ENCODE measurements at regions not wholly inside any gene's neighbourhood (a gene's known extent, or its start where the extent isn't known, plus 50 kb on each side); places are given as distances from the start of the nearest gene placed in this dataset.
"Not testable (repeated sequence)": the region's sequence is repeated elsewhere in the genome, so short reads cannot be mapped to it uniquely, and the experiment has no call there.

- no peak for DNase-seq (ENCODE audit: low read depth in 3 of 3)
Measured at GRCh38 chr13:104968876-104969275, 1566.6 kb downstream of the EFNB2 start.

GRCh38 chr13:104967836-104968630, 1567.4 kb downstream of the EFNB2 start:
- DNase-seq (ENCODE audit: low read depth in 3 of 3): no peak

- no peak for DNase-seq (ENCODE audit: low read depth in 3 of 3)
Measured at GRCh38 chr13:104967376-104967775, 1568.1 kb downstream of the EFNB2 start.

GRCh38 chr13:104962411-104962810, 1573.1 kb downstream of the EFNB2 start:
- no peak for DNase-seq (ENCODE audit: low read depth in 3 of 3)

- DNase-seq (ENCODE audit: low read depth in 3 of 3): no peak
Measured at GRCh38 chr13:104961246-104961645, 1574.2 kb downstream of the EFNB2 start.

- no peak for DNase-seq (ENCODE audit: low read depth in 3 of 3)
Measured at GRCh38 chr13:104954210-104954609, 1581.3 kb downstream of the EFNB2 start.

- DNase-seq (ENCODE audit: low read depth in 3 of 3): no peak
Measured at GRCh38 chr13:104953588-104953987, 1581.9 kb downstream of the EFNB2 start.

- DNase-seq (ENCODE audit: low read depth in 3 of 3): no peak
Measured at GRCh38 chr13:104949840-104950740, 1585.4 kb downstream of the EFNB2 start.

- DNase-seq (ENCODE audit: low read depth in 3 of 3): no peak
Measured at GRCh38 chr13:104944176-104944575, 1591.3 kb downstream of the EFNB2 start.

GRCh38 chr13:104943331-104943730, 1592.1 kb downstream of the EFNB2 start:
- no peak for DNase-seq (ENCODE audit: low read depth in 3 of 3)

GRCh38 chr13:104937881-104938280, 1597.6 kb downstream of the EFNB2 start:
- DNase-seq (ENCODE audit: low read depth in 3 of 3): no peak

- no peak for DNase-seq (ENCODE audit: low read depth in 3 of 3)
Measured at GRCh38 chr13:104936304-104936703, 1599.2 kb downstream of the EFNB2 start.

- DNase-seq (ENCODE audit: low read depth in 3 of 3): not testable (repeated sequence)
Measured at GRCh38 chr13:104920513-104920912, 1614.9 kb downstream of the EFNB2 start.

GRCh38 chr13:104920091-104920490, 1615.4 kb downstream of the EFNB2 start:
- DNase-seq (ENCODE audit: low read depth in 3 of 3): no peak

- no peak for DNase-seq (ENCODE audit: low read depth in 3 of 3)
Measured at GRCh38 chr13:104900191-104900817, 1635.2 kb downstream of the EFNB2 start.

GRCh38 chr13:104898484-104898883, 1637.0 kb downstream of the EFNB2 start:
- no peak for DNase-seq (ENCODE audit: low read depth in 3 of 3)

- no peak for DNase-seq (ENCODE audit: low read depth in 3 of 3)
Measured at GRCh38 chr13:104895521-104895920, 1639.9 kb downstream of the EFNB2 start.

- DNase-seq (ENCODE audit: low read depth in 3 of 3): no peak
Measured at GRCh38 chr13:104875038-104875754, 1660.3 kb downstream of the EFNB2 start.

GRCh38 chr13:104872153-104872552, 1663.3 kb downstream of the EFNB2 start:
- DNase-seq (ENCODE audit: low read depth in 3 of 3): no peak

- DNase-seq (ENCODE audit: low read depth in 3 of 3): no peak
Measured at GRCh38 chr13:104871456-104871855, 1664.0 kb downstream of the EFNB2 start.

- DNase-seq (ENCODE audit: low read depth in 3 of 3): no peak
Measured at GRCh38 chr13:104869501-104869900, 1666.0 kb downstream of the EFNB2 start.

GRCh38 chr13:104868806-104869205, 1666.7 kb downstream of the EFNB2 start:
- no peak for DNase-seq (ENCODE audit: low read depth in 3 of 3)

Data from stimulated activated CD4-positive, alpha-beta T cell treated with anti-CD3 and anti-CD28 coated beads, TNF-alpha, amount 100 ng/mL, for 48 hours (primary cell).